Smooth muscle cell (in vitro differentiated cells): ENCODE measurements at regions not wholly inside any gene's neighbourhood (a gene's known extent, or its start where the extent isn't known, plus 50 kb on each side); places are given as distances from the start of the nearest gene placed in this dataset.

ENCODE experiments used
- DNase-seq: peaks from one replicate; lab custom pipeline; 2025; ENCODE audit not compliant: unreplicated experiment; lab: John Stamatoyannopoulos, UW
- H2AFZ ChIP-seq: fragments of 200-600 bp; sonication (generic); 2 replicates; pipeline ENCODE4 v1.6.0; 2016; ENCODE audit warnings: antibody characterized with exemption, low read depth, mild to moderate bottlenecking
- H3F3A ChIP-seq: fragments of 200-600 bp; sonication (generic); 2 replicates; pipeline ENCODE4 v1.6.0; 2017; ENCODE audit warnings: antibody characterized with exemption, low read depth
- H3K27ac ChIP-seq: fragments of 200-600 bp; sonication (generic); 2 replicates; pipeline ENCODE4 v1.5.1; 2016; ENCODE audit warnings: low read depth, mild to moderate bottlenecking
- H3K27me3 ChIP-seq: fragments of 200-600 bp; sonication (generic); 2 replicates; pipeline ENCODE4 v1.6.1; 2016; ENCODE audit warnings: low read depth, mild to moderate bottlenecking
- H3K36me3 ChIP-seq: fragments of 200-600 bp; sonication (generic); 2 replicates; pipeline ENCODE4 v1.5.1; 2016; ENCODE audit warnings: low read depth
- H3K4me1 ChIP-seq: fragments of 200-600 bp; sonication (generic); 2 replicates; pipeline ENCODE4 v1.5.1; 2016; ENCODE audit warnings: low read depth
- H3K4me2 ChIP-seq: fragments of 200-600 bp; sonication (generic); 2 replicates; pipeline ENCODE4 v1.6.0; 2016; ENCODE audit warnings: mild to moderate bottlenecking
- H3K4me3 ChIP-seq: fragments of 200-600 bp; sonication (generic); 2 replicates; pipeline ENCODE4 v1.5.1; 2016; ENCODE audit warnings: mild to moderate bottlenecking
- H3K79me2 ChIP-seq: fragments of 200-600 bp; sonication (generic); 2 replicates; pipeline ENCODE4 v1.6.0; 2016; ENCODE audit warnings: low read depth, mild to moderate bottlenecking
- H3K9ac ChIP-seq: fragments of 200-600 bp; sonication (generic); 2 replicates; pipeline ENCODE4 v1.6.0; 2016; ENCODE audit warnings: low read depth
- H3K9me3 ChIP-seq: fragments of 200-600 bp; sonication (generic); replicated peaks from 2 replicates; pipeline ENCODE4 v1.5.1; 2016; ENCODE audit warnings: low read depth
- H4K20me1 ChIP-seq: fragments of 200-600 bp; sonication (generic); 2 replicates; pipeline ENCODE4 v1.6.0; 2016; ENCODE audit warnings: low read depth
- WGBS: methylation state at CpG from one replicate; pipeline ENCODE4 v1.1.7; 2016; ENCODE audit warnings: low lambda C conversion rate; 5-methylcytosine and 5-hydroxymethylcytosine counted together
- TF ChIP-seq, protein P1 (sequence below): fragments of 200-600 bp; sonication (generic); IDR thresholded peaks from 2 replicates; pipeline ENCODE4 v1.5.1; 2017; ENCODE audit warnings: borderline replicate concordance, mild to moderate bottlenecking, antibody characterized with exemption; ENCODE audit not compliant: insufficient read depth, poor library complexity, severe bottlenecking

DNA sequence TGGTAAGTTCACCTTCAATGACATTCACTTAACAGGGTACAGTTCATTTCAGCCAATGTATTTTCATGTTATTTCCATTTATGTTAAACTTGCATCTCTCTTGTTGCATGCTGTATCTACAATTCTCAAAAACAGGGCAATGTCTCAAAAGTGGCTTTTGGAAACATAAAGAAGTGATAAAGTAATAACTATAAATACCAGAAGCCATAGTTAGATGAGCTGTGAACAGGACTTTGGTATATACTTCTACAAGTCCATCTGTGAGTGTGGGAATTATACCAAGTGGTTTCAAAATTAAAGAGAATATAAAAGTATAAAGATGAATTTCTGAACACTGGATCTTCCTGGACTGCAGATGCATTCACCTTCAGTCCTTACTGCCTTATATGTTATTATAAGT, 585.4 kb upstream of the PBX1 start:
- Histone ChIP-seq H3K79me2 (no peaks in the 10 kb centered on the region), H3K9me3 (no peaks in the 10 kb centered on the region), H4K20me1 (no peaks in the 10 kb centered on the region), H3K27me3 (no peaks in the 10 kb centered on the region), H3K9ac (no peak overlapping the region), H3F3A (no peaks in the 10 kb centered on the region), H3K36me3 (no peaks in the 10 kb centered on the region), H3K27ac (no peak overlapping the region), H3K4me3 (no peak overlapping the region), H3K4me2 (no peak overlapping the region), H3K4me1 (no peaks in the 10 kb centered on the region), H2AFZ (no peak overlapping the region)
- DNase-seq = no peak
- TF ChIP-seq, protein P1, sequence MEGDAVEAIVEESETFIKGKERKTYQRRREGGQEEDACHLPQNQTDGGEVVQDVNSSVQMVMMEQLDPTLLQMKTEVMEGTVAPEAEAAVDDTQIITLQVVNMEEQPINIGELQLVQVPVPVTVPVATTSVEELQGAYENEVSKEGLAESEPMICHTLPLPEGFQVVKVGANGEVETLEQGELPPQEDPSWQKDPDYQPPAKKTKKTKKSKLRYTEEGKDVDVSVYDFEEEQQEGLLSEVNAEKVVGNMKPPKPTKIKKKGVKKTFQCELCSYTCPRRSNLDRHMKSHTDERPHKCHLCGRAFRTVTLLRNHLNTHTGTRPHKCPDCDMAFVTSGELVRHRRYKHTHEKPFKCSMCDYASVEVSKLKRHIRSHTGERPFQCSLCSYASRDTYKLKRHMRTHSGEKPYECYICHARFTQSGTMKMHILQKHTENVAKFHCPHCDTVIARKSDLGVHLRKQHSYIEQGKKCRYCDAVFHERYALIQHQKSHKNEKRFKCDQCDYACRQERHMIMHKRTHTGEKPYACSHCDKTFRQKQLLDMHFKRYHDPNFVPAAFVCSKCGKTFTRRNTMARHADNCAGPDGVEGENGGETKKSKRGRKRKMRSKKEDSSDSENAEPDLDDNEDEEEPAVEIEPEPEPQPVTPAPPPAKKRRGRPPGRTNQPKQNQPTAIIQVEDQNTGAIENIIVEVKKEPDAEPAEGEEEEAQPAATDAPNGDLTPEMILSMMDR = no peak

DNA sequence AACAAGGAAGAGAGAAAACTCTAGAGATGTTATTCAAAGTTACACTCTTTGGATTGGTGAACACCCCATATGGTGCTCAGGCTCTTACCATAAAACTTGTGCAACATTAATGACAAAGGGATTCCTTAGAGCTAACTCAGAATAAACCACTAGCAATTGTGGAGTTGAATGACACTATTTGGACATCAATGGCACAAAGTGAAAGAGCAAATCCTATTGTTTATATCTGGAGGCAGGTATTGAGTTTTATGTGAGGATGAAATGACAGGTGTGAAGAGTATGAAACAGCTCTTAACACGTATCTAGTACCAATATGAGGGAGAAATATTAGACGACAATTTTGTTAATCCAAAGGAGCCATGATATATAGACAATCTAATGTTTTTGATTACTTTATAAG, 584.9 kb upstream of the PBX1 start:
- H3K9ac ChIP-seq = no peak overlapping the region
- no peaks in the 10 kb centered on the region for H3K9me3 ChIP-seq
- H3K4me2 ChIP-seq = no peak overlapping the region
- no peak overlapping the region for H2AFZ ChIP-seq
- no peaks in the 10 kb centered on the region for H3K36me3 ChIP-seq
- H4K20me1 ChIP-seq = no peaks in the 10 kb centered on the region
- H3K79me2 ChIP-seq = no peaks in the 10 kb centered on the region
- TF ChIP-seq, protein P1 = no peak
- WGBS = 89% methylated on average over 2 of the region's 2 CpGs
- no peaks in the 10 kb centered on the region for H3K4me1 ChIP-seq
- H3F3A ChIP-seq = no peaks in the 10 kb centered on the region
- no peak overlapping the region for H3K4me3 ChIP-seq
- no peak for DNase-seq
- no peaks in the 10 kb centered on the region for H3K27me3 ChIP-seq
- H3K27ac ChIP-seq = no peak overlapping the region

DNA sequence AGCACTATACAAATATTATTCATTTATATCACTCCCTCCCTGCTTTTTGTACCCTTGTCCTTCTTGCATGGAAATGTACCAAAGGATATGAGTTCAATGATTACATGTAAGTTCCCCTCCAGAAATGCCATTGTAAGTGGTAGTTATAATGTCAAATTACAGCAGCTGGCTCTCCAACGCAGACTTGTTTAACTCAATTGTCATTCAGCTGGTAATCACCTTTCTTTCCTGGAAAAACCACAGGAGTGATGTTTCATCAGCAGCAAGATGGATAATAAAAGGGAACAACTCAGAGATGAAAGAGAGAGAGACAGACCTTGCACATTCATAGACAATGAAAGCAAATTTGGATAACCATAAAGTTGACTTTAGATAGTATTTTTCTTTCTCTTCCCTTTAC, 578.6 kb upstream of the PBX1 start:
- Histone ChIP-seq H3K79me2 (no peaks in the 10 kb centered on the region), H3K4me1 (no peaks in the 10 kb centered on the region), H3K27ac (no peak overlapping the region), H3K36me3 (no peaks in the 10 kb centered on the region), H3K4me2 (no peak overlapping the region), H3K9ac (no peak overlapping the region), H4K20me1 (no peaks in the 10 kb centered on the region), H3F3A (no peaks in the 10 kb centered on the region), H2AFZ (no peak overlapping the region), H3K9me3 (no peaks in the 10 kb centered on the region), H3K4me3 (no peak overlapping the region), H3K27me3 (peaks cover 3% of the 10 kb centered on the region)
- TF ChIP-seq, protein P1 = no peak
- DNase-seq = no peak
- WGBS = 59% methylated on average over 1 of the region's 1 CpG

DNA sequence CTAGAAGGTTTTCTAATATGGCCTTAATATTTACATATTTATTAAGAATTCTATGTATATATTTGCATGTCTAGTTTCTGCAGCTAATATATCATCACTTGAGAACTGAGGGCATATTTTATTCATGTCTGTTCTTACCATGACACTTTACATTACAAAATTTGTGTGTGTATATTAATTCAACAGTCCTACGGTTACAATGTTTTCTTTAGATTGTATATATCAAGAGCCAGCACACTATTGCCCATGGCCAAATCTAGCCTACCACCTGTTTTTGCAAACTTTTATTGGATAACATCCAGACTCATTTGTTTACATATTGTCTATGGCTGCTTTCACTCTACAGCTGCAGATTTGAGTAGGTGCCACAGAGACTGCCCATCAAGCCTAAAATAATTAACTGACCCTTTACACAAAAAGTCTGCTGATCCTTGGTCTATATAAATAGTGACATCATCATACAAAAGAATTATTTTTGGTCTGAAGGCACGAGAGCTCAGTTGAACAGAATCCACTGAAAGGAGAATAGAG, 577.4 kb upstream of the PBX1 start:
- 77% methylated on average over 2 of the region's 2 CpGs for WGBS

More for the DNA sequence above, 577.4 kb upstream of the PBX1 start:
- H3K4me3 ChIP-seq = no peak overlapping the region
- DNase-seq = no peak
- H3F3A ChIP-seq = no peaks in the 10 kb centered on the region
- no peak overlapping the region for H3K9ac ChIP-seq
- no peak overlapping the region for H3K4me2 ChIP-seq
- no peaks in the 10 kb centered on the region for H4K20me1 ChIP-seq
- H3K36me3 ChIP-seq = no peaks in the 10 kb centered on the region
- H3K4me1 ChIP-seq = no peaks in the 10 kb centered on the region
- H3K27ac ChIP-seq = no peak overlapping the region
- no peaks in the 10 kb centered on the region for H3K9me3 ChIP-seq
- TF ChIP-seq, protein P1 = no peak
- no peaks in the 10 kb centered on the region for H3K79me2 ChIP-seq
- peaks cover 3% of the 10 kb centered on the region for H3K27me3 ChIP-seq
- H2AFZ ChIP-seq = no peak overlapping the region
